ENCODE measurements at regions not wholly inside any gene's neighbourhood (a gene's known extent, or its start where the extent isn't known, plus 50 kb on each side); places are given as distances from the start of the nearest gene placed in this dataset.

DNA sequence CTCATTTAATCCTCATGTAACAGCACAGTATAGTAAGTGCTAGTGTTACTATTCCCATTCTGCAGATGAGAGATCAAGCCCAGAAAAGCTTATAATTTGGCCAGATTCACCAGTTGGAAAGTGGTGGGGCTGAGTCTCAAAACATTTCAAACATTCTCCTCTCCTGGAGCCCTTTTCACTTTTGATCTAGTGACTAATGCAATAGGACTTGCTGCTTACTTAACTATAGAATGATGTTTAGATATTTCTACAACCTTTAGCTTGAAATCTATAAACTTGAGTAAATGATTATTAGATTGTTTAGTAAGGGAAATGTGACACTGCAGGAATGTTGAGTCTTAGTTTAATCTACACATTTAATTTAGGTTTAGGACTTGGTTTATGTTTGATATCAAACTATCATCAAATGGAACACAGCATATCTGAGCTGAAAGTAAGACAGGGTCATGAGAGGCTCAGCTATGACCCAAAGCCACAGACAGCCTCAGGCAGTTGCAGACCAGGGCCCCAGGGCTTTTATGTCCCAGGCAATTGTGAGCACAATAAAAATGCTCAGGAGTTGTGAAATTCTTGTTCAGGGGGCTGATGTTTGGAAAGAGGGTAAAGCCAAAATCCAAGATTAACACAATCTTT, 199.5 kb upstream of the HS3ST1 start:
- no peak for DNase-seq (ENCODE audit: low read depth)

DNA sequence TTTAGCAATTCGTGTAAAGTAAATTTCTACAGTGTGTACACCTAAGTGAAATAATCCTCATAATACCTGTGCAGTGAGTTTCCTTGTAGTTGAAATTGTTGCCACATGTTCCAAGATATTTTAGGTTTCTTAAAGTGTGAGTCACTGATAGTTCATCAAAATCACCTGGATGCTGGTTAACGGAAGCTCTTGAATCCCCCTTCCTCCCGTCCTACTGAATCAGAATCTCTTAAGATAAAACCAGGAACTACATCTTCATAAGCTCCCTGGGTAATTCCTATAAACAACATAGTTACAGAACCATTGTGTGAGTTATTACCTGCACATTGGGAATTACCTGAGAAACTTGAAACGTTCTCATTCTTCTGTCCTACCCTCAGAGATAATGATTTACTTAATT, 197.4 kb upstream of the HS3ST1 start:
- no peak for DNase-seq (ENCODE audit: low read depth)

DNA sequence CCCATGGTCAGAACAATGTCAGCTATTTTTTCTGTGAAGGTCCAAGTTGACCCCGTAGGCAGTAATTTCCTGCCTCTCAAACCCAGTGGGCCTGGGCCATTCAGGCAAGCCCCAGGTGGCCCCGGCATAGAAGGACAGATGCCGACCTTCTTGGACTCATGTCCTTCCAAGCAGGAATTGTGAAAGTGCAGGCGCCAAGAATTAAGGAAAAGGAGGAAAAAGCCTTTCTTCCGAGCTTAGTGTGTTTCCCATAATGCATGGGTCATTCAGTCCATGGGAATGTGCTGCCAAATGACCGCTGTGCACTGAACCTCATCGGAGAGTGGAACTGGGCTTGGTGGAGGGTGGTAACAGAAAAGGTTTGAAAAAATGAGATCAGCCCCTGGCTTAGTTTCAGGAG, 196.5 kb upstream of the HS3ST1 start:
- no peak for DNase-seq (ENCODE audit: low read depth)

DNA sequence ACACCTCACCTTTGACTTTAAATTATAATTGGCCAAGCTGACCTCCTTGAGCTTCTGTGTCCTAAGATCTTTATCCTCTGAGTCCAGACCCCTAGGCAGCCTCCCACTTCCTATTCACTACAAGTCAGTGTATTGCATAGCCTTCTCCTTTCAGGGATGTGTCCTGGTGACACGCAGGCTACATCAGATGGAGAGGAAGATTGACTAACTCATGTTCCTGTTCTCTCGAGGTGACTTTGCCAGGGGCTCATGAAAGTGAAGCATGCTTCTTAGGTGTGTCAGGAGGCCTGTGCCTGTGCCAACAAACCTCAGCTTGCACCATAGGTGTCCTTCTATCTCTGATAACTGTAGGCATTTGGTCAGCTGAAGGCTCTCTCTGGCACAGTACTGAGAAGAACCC, 195.7 kb upstream of the HS3ST1 start:
- DNase-seq (ENCODE audit: low read depth): no peak

DNA sequence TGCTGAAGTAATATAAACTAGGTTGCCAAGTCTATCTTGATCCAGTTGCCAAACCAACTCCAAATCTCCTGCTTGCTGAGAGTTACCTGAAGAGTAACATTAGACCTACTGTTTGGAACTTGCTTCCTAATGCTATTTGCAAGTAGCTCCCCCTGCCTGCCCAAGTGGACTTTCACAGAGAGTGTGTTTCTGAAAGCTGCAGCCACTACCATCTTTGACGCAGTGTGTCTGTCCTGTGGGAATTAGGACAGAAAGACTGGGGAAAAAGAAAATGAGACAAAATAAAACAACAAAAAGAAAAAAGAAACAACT, 195.0 kb upstream of the HS3ST1 start:
- DNase-seq (ENCODE audit: low read depth): no peak

DNA sequence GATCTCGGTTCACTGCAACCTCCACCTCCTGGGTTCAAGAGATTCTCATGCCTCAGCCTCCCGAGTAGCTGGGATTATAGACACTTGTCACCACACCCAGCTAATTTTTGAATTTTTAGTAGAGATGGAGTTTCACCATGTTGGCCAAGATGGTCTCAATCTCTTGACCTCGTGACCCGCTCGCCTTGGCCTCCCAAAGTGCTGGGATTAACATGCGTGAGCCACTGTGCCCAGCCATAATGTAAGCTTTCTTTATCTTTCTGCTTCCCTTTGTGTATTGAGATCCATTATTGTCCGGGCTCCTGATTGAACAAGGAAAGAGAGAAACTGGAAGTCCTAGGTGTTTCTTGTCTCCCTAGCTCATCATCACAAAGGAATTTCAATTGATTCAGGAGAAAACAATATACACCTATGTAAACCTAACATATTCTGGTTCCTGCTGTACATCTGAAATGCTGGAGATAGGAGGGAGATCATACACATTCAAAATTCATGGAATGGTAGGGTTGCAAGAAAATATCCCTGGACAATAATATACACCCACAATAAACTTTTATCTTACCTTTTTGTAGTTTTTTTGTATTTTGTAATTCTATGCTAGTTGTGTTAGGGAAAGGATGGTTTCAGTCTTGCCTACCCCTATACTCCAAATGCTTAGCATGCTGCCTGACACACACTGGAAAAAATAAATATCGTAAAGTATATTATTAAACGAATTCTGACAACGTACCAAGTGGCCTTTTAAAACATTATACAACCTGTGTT, 194.4 kb upstream of the HS3ST1 start:
- no peak for DNase-seq (ENCODE audit: low read depth)

DNA sequence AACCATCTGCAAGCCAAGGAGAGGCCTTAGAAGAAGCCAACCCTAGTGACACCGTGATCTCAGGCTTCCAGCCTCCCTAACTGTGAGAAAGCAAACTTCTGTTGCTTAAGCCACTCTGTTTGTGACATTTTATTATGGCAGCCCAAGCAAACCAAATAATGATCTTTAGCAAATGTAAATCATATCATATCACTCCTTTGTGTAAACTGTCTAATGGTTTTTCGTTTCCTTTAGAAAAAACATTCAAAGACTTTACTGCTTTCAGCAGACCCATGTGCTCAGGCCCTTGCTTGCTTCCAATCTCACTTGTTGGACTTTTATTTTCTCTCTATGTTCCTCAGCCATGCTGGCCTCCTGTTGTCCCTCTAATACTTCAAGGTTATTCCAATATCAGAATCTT, 192.2 kb upstream of the HS3ST1 start:
- no peak for DNase-seq (ENCODE audit: low read depth)

DNA sequence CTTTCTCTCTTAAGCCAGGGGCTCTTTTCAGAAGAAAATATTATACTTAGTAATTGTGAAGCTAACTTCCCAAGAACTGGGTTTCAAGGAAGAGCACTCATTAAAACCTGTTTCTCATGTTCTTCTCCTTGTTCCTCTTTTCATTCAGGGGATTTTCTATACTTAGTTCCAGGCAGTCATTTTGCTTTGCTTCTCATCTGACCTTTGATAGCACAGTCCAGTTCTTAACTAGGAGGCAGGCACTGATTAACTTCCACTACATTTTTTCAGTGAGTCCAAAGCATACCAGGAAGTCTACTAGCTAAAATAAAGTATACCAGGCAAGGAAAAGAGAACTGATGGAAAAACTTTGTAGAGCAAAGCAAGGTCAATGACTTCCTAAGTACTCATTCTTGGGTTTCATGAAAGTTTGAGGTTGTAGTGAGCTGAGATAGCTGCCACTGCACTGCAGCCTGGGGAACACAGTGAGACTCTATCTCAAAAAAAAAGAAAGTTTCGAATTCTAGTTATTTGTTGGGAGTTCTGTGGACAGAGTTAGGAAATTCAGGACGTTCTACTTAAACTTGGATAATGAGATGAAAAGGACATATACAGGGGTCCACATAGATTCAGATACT, 190.1 kb upstream of the HS3ST1 start:
- DNase-seq (ENCODE audit: low read depth): no peak

DNA sequence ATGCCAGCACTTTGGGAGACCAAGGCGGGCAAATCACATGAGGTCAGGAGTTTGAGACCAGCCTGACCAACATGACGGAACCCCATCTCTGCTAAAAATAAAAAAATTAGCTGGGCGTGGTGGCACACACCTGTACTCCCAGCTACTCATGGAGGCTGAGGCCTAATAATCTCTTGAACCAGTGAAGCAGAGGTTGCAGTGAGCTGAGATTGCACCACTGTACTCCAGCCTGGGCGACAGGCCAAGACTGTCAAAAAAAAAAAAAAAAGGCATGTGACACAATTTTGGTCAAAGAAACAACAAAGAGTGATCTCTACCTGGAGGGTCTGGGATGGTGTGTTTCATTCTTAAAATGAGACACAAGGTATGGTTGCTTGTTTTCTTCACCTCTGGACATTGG, 188.2 kb upstream of the HS3ST1 start:
- DNase-seq (ENCODE audit: low read depth): no peak

DNA sequence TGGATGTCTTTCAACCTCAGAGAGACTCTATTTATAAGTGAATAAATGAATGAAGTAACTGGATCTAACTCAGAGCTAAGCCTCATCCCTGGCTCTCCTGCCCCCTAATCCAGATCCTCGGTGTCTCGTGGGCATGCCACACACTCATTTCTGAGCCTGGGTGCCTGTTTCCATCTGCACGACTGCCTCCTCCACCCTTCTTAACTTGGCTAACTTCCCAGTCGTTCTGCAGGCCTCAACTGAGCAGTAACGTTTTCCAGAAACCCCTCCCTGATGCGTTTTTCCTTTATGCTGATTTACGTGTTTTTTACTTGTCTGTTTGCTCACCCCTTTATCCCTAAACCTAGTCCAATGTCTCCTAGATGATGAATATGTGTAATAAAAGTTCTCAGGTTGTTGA, 186.9 kb upstream of the HS3ST1 start:
- DNase-seq (ENCODE audit: low read depth): no peak

DNA sequence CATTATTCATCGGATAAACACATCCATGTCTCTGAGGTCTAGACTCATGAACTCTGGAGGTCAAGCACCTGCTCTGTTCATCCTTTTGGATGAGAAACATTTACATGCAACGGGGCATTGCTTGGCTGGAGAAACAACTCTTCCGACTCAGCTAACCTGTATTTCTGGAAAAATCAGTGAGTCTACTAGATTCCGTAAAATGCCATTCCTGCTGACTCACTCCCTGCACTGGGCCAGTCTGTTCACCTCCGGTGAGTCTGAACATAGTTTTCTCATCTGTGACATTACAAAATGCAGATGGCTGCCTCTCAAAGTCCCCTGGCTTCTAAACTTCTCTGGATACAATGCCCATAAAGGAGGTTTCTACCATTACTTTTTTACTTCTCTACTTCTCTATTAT, 185.7 kb upstream of the HS3ST1 start:
- no peak for DNase-seq (ENCODE audit: low read depth)

DNA sequence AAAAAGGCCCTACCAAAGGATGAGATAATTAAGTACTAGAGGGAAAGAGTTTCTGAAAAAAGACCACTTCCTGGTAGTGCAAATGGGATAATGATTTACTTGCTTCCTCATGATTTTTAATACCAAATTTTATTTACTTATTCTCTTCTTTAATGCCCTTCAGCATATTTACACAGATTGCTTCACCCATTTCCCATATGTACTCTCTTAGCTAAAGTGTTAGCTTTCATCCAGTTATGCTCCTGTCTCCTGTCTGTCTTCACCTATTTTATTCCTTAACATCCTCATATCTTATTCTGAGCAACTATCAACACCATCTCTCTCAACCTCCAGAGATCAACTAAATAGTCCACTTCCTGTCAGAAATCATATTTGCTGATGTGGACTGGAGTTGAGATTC, 183.2 kb upstream of the HS3ST1 start:
- DNase-seq (ENCODE audit: low read depth): no peak

DNA sequence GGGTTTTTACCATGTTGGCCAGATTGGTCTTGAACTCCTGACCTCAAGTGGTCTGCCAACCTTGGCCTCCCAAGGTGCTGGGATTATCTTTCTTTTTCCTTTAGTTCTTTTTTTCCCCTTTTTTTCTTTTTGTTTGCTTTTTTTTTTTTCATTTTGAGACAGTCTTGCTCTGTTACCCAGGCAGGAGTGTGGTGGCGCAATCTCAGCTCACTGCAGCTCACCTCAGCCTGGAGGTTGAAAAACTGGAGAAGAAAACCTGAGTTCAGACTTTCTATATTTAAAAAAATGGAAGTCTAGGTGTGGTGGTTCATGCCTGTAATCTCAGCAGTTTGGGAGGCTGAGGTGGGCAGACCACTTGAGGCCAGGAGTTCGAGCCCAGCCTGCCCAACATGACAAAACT, 181.1 kb upstream of the HS3ST1 start:
- no peak for DNase-seq (ENCODE audit: low read depth)

DNA sequence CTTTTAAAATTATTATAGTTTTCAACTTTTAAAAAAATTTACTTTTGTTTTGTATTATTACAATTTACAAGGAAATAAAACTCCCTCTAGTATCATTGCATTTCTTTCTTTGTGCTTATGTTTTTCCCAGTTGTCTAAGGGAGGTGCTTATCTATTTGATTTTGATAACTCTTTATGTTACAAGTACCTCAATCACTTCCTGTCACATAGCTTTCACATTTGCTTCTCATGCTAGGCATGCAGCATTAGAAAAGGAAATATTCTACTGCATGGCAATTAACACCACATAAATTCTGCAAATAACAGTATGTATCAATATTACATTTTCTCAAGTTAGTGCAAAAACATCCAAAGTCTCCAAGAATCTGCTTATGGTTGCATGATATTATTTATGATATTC, 180.3 kb upstream of the HS3ST1 start:
- DNase-seq (ENCODE audit: low read depth): no peak

DNA sequence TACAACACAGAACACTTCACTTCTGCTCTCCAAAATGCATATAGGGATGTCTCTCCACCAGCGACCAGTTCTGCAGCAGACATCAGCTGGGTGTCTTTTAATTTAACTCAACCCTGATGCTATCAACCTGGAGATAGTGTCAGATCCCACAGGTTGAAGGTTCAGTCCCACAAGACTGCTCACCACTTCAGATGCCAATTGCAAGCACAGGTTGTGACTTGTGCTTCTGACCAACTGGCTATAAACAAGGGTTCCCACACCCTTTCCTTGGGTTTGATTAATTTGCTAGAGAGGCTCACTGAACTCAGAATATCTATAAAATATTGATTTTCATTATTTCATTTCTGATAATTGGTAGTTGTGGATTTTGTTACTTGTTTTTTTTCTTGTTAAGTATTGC, 177.4 kb upstream of the HS3ST1 start:
- no peak for DNase-seq (ENCODE audit: low read depth)

DNA sequence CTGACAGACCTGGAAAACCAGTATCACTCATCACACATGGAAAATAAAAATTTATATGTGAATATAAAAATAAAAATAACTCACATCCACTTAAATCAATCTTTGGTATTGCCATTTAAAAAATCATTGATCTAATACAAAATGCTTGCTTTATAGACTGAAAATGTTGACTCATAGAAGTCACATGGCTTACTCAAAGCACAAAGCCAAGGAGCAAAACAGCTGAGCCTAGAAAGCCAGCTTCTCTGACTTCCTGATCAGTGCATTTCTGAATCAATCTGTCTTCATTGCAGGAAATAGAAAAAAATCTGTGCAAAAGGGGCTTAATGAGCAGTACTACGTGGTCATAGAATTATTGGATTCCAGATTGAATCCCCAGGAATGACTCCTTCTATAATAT, 176.9 kb upstream of the HS3ST1 start:
- no peak for DNase-seq (ENCODE audit: low read depth)

DNA sequence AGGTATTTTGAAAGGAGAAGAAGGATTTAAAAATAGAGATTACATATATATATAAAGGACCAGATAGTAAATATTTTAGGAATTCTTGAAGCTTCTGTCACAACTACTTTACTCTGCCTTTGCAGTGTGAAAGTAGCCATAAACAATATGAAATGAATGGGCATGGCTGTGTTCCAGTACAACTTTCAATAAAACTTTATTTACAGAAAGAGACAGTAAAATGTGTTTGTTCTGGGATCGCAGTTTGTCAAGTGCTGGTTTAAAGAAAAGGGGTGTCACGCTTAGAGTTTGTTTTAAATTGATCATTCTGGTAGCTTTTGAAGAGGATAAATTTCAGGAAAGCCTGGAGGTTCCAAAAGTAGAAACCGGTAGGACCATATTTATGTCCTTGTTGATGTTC, 176.1 kb upstream of the HS3ST1 start:
- no peak for DNase-seq (ENCODE audit: low read depth)

DNA sequence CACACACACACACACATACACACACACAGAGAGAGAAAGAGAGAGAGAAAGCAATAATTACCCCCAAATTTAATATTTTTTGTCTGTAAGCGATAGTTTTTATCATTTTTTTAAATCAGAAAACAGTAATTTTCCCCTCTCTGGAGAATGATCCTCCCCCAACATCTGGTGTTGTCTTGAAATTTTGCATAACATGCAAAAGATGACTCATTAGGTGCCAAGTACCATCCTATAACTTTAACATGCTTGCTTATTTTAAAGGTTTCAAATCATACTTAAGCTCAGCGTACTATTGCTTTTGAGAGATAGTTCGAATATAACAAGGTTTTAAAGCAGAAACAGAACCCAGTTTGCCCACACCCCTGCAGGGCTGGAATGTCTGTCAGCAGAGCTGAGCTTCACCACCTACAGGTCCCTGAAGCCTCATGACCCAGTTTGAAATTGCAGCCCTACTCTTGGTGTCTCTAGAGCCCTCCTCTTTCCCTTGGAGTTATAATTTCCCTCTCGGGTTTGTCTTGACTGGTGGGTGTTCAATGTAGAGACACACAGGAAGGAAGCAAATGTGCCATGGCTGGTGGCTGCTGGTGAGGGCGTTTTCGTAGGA, 175.0 kb upstream of the HS3ST1 start:
- no peak for DNase-seq (ENCODE audit: low read depth)

DNA sequence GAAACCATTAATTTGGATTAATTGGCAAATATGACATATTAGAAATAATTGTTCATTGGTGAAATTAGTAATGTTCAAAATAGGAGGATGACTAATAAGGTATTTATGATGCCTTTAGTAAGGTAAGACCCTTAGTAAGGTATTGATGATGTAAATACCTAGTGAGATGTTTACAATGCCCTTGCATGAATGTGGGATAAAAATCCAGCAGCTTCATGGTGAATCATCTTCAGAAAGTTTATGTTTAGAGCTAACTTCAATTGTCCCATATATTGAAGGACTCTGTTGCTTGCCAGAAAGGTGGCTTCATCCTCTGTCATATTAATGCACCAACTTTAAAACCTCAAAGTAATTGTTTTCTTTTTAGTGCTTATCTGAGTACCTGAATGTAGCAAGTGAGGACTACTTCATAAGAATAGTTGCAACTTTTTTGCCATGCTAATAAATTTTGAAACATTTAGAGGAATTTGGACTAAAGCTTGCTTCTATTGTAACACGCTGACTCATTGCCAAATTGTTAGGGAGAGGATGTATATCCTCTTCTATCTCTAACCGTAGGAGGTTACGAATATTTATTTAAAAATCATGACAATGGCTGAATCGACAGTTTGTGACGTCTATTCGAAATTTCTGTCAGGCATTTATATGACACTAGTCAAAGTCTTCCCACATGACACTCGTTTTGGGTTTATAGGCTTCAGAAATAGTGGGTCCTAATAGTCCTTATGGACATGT, 174.1 kb upstream of the HS3ST1 start:
- no peak for DNase-seq (ENCODE audit: low read depth)

DNA sequence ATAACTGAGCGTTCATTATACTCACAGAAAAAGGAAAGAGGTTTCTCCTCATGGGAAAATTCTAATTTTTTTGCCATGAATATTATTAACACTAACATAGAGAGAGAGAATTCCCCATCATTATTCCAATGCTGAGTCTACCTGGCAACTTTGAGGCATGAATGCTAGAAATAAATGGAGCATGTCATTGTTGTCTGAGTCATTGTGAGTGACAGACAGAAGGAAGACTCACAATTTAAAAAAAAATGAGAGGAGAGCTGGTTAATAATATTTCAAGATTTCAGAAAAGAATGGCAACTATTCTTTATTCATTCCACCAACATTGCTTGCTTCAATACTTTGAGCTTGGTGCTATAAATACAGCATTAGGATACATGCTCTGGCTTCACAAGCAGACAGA, 170.4 kb upstream of the HS3ST1 start:
- no peak for DNase-seq (ENCODE audit: low read depth)

DNA sequence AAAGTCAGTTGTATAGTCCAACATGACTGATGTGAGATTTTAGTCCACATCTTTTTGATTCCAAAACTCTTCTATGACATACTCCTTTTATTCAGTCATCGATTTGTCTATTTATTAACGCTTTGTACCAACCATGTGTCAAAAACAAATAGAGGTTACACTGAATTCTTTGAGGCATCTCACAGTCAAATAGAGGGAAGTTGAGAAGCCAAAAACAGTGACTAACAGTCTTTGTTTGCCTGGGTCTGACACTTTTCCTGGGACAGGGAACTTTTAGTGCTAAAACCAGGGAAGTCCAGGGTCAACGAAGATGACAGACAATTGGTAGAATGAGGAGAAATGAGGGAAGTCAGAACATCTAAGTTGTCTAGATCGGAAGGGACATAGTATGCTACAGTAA, 169.9 kb upstream of the HS3ST1 start:
- DNase-seq (ENCODE audit: low read depth): no peak

DNA sequence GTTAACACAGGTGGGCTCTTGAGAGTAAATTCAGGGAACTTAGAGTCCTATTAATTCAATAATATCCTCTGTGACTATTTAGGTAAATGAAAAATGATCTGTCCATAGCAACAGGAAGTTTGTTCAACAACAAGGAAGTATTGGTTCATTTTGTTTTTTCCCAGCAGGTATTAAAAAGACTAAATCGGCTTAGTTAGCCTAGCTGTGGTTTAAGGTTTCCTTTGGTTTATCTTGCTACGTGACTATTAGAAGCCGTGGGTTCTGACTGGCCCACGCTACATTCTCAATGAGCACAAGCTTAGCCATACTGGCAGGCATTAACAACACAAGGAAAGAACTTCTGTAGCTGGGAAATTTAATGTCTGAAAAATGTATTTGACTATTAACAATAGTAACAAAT, 168.8 kb upstream of the HS3ST1 start:
- DNase-seq (ENCODE audit: low read depth): no peak

DNA sequence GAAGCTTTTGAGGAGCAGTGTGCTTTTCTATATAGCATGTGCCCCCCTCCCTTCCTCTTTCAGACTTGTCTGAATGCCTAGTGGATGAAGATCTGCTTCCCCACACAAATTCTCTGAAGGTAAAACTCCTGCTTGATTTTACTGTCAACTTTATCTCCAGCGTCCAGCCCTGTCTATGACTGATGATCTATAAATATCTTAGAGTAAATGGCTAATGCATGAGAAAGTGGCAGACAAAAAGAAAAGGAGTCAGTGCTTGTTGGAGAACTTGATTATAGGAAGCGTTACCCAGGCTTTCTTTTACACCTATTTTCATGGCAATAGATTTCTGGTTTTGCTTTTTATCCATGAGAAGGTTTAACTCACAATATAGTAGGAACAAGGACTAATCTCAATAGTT, 168.3 kb upstream of the HS3ST1 start:
- DNase-seq (ENCODE audit: low read depth): no peak
